B cell (primary cell): ENCODE measurements at regions not wholly inside any gene's neighbourhood (a gene's known extent, or its start where the extent isn't known, plus 50 kb on each side); places are given as distances from the start of the nearest gene placed in this dataset.

ENCODE experiments used
- CTCF ChIP-seq: fragments of 200-600 bp; IDR thresholded peaks from one replicate; pipeline ENCODE4 v1.8.0; 2022; ENCODE audit warnings: antibody characterized with exemption, mild to moderate bottlenecking
- EZH2 ChIP-seq: IDR thresholded peaks from 2 replicates; pipeline ENCODE4 v1.6.1; 2012; ENCODE audit warnings: borderline replicate concordance, low read depth, mild to moderate bottlenecking, moderate library complexity, low read length; ENCODE audit not compliant: insufficient read depth, poor library complexity, severe bottlenecking

GRCh38 chr4:102439236-102439614 is 61.9 kb upstream of the NFKB1 start:
- TF ChIP-seq CTCF, result no peak
- TF ChIP-seq EZH2, result no peak
